Activated CD8-positive, alpha-beta memory T cell treated with anti-CD3 and anti-CD28 coated beads, Interleukin-2, amount 50 U/mL, for 48 hours (primary cell): ENCODE measurements at regions not wholly inside any gene's neighbourhood (a gene's known extent, or its start where the extent isn't known, plus 50 kb on each side); places are given as distances from the start of the nearest gene placed in this dataset.
"Not testable (repeated sequence)": the region's sequence is repeated elsewhere in the genome, so short reads cannot be mapped to it uniquely, and the experiment has no call there.

Experiments used
- DNase-seq: peaks from one replicate; pipeline ENCODE4 v3.0.0-alpha.2; 2020

DNA sequence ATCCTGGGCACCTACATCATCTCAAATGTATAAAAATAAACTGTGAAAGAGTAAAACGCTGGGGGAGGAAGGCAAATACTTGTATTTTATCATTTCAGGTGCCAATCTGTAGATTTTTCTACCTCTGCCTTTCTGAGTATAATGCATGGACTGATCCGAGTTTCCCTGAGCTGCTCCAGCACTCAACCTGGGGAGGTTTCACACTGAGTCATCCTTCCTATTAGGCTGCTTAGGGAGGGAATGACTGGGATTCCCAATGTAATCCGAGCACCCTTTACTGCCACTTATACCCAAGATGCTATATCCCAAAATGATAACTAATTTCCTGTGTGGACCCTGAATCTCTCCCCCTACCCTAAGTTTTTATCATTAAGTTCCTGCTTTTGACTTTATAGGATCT lies 126.6 kb downstream of the HNRNPD start:
- no peak for DNase-seq

DNA sequence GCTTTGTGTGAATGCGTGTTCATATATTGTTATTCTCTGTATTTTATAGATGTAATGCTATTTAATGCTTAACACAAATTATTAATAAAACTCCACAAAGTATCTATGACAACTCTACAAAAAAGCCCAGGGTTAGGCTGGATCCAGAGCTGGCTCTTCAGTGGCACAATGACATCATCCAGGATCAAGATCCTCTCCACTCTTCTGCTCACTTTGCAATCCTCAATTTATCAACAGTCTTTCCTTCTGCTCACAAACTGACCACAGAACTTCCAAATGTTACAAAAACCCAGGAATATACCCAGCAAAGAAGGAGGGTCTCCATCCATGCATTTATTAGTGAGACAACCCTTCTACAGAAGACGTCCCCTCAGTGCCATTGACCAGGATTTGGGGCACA lies 132.3 kb downstream of the HNRNPD start:
- no peak for DNase-seq

DNA sequence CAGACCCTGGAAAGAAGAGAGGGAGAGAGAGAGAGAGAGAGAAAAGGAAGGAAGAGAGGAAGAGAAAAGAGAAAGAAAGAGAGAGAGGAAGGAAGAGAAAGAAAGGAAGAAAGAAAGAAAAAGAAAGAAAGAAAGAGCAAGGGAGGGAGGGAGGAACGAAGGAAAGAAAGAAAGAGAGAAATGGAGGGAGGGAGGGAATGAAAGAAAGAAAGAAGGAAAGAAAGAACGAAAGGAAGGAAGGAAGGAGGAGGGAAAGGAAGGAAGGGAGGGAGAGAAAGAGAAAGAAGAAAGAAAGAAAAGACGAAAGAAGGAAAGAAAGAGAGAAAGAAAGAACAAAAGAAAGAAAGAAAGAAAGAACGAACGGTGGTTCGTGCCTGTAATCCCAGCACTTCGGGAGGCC lies 133.4 kb downstream of the HNRNPD start:
- no peak for DNase-seq

DNA sequence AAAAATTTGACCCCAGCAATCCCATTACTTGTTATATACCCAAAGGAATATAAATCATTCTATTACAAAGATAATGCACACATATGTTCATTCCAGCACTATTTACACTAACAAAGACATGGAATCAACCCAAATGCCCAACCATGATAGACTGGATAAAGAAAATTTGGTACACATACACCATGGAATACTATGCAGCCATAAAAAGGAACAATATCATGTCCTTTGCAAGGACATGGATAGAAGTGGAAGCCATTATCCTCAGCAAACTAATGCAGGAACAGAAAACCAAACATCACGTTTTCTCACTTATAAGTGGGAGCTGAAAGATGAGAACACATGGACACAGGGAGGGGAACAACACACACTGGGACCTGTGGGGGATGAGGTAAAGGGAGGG lies 136.6 kb downstream of the HNRNPD start:
- not testable (repeated sequence) for DNase-seq

DNA sequence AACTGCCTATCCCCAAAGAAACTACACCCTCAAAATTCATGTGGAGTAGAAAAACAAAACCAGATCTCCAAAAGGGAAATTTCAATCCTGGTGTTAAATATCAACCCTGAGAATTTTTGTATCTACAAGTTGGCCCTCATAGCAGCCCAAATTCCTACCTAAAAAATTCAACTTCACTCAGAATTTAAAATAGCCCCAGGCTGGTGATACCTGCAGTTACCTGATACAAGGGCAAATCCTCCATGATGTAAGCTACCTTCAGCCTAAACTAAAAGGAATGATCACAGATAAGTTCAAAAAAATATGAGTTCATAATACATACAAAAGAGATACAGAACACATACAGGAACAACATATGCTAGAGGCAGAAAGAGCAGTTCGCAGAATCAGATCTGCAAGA lies 138.4 kb downstream of the HNRNPD start:
- DNase-seq = no peak

- DNase-seq = no peak
Observed at GRCh38 chr4:82232891-82233290, 140.9 kb downstream of the HNRNPD start.

DNA sequence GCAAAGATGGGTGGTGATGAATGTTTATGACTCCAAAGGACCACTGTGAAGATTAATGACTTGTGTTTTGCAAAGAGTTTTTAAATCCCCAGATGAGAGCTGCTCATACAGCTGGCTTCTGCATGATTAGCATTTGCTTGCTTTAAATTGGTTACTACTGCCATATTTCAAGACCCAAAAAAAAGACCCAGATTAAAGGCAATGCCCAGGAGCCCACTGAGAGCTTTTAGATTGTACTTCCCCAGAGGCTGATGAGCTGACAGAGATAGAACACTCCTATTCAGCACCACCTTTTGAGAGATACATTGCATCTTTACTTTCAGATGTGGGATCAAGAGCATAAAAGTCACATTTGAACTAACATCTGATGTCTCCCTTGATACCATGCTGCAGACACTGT lies 142.0 kb downstream of the HNRNPD start:
- DNase-seq = no peak

- DNase-seq = no peak
Observed at GRCh38 chr4:82230306-82230705, 143.5 kb downstream of the HNRNPD start.

DNA sequence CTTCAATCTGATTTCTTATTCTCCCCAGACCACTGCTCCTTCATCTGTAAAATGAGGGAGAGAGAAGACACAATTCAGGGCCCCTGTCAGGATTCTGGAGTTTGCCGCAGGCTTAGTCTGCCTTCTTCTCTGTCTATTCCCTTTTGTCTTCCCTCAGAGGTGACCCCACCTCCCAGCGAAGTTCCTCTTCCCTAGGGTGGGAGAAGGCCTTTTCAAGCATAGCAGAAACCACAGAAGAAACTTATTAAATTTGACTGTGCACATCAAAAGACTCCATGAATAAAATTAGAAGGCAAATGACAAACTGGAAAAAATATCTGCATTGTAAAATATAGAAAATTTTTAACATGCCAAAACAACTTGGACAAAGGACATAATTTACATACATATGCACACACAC lies 148.8 kb downstream of the HNRNPD start:
- DNase-seq = no peak

DNA sequence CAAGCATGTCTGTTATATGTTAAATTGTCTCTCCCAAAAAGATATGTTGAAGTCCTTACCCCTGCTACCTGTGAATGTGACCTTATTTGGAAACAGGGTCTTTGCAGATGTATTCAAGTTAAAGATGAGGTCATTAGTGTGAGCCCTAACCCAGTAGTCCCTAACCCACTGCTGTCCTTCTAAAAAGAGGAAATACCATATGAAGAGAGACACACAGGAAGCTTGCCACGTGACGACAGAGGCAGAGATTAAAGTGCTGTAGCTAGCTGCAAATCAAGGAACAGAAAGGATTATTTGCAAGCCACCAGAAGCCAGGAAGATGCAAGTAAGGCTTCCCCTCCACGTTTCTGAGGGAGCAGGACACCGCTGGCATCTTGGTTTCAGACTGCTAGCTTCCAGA lies 150.1 kb downstream of the HNRNPD start:
- no peak for DNase-seq

DNA sequence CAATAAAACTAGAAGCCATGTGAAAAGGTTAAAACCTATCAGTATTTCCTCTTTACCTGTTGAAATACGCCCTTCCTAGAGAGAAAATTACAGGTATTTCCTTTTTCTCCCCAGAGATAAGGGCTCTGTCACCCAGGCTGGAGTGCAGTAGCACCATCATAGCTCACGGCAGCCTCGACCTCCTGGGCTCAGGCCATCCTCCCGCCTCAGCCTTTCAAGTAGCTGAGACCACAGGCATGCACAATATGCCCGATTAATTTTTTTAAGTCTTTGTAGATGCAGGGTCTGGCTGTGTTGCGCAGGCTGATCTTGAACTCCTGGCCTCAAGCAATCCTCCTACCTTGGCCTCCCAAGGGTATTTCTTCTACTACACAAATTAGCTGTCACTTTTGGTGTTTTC lies 154.4 kb downstream of the HNRNPD start:
- no peak for DNase-seq

- no peak for DNase-seq
Observed at GRCh38 chr4:82217986-82218715, 155.6 kb downstream of the HNRNPD start.

- no peak for DNase-seq
Observed at GRCh38 chr4:82216219-82216618, 157.6 kb downstream of the HNRNPD start.

DNA sequence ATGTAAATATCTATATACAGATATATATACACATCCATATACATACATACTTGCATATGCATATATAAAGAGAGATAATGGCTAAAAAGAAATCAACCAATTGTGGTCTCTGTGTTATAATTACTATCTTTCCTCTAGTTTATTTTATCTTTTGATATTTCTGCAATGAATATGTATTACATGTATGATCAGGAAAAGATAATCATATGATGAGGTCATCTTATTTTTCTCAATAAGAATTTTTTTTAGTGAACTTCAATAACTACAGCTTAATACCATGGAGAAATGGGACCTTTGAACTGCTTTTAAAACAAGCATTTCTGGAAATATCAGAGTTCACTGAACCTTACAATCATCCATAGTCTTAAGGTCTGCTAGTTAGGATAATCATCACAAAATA lies 158.0 kb downstream of the HNRNPD start:
- DNase-seq = no peak

DNA sequence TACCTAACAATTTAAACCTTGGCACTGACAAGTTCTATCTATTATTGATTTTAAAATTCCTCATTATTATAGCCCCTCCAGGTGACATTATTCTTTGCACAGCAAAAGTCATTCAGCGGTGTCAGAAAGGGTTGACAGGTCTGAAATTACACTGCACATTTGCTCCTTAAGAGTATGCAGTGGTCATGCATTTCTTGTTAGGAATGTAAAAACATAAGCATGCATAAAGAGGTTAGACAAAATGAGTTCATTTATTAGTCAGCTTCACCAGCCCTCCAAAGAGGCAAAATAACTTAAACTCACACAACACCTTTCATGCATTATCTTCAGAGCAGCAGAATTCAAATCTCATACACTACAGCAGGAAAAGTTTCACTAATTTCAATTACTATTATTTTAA lies 158.8 kb downstream of the HNRNPD start:
- DNase-seq = no peak

GRCh38 chr4:82213485-82214417 lies 160.0 kb downstream of the HNRNPD start:
- no peak for DNase-seq

DNA sequence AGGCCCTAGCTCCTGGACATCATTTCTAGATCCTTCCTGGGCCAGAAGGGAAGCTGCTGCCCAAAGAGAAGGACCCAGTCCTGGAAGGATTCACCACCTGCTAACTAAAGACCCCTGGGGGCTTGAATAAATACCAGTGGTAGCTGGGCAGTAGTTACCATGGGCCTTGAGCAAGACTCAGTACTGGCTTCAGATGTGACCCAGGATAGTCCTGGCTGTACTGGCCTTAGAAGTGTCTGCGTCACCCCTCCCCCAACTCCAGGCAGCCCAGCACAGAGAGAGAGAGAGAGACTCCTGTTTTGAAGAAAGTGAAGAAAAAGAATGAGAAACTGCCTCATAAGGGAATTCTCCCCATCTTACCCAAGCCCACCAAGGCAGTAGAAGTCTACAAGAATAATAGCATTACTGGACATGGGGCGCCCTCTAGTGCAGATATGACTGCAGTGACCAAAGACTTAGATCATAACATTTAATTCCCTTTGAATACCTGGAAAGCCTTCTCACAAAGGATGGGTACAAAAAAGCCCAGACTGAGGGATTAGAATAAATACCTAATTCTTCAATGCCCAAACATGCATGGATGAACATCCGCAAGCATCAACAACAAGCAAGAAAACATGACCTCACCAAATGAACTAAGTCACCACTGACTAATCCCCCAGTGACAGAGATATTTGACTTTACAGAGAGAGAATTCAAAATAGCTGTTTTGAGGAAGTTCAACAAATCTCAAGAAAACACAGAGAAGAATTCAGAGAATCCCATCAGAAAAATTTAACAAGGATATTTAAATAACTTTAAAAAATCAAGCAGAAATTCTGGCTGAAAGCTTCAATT lies 171.8 kb downstream of the HNRNPD start:
- DNase-seq = peak; percentile 59

- no peak for DNase-seq
Observed at GRCh38 chr4:82201303-82201702, 172.5 kb downstream of the HNRNPD start.

DNA sequence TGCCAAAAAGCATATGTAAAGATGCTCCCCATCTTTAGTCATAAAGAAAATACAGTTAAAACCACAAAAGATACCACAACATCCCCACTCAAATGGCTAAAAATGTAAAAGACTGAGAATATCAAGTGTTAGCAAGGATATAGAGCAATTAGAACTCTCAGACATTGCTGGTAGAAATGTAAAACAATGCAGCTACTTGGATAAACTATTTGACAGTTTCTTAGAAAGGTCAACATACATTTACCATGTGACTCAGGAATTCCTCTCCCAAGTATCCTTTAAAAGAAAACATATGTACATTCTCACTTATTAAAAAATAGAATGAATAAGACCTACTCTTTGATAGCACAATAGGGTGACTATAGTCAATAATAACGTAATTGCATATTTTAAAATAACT lies 173.7 kb downstream of the HNRNPD start:
- no peak for DNase-seq

DNA sequence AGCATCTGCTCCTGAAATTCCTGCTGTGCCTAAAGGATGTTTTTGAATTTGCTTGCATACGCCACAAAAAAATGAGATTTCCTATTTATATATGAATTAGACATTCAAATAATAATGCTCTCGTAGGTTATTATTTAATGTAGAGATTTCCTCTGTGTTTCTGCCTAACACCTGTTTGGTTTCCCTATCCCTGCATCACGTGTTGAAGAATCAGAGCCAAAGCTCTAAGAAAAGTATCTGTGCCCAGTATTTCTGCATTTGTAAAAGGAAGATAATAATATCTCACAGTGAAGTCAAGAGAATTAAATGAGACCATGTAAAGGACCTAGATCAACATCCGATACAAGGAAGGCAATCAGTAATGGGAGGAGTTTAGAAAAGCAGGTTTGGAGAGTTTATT lies 179.5 kb downstream of the HNRNPD start:
- no peak for DNase-seq

DNA sequence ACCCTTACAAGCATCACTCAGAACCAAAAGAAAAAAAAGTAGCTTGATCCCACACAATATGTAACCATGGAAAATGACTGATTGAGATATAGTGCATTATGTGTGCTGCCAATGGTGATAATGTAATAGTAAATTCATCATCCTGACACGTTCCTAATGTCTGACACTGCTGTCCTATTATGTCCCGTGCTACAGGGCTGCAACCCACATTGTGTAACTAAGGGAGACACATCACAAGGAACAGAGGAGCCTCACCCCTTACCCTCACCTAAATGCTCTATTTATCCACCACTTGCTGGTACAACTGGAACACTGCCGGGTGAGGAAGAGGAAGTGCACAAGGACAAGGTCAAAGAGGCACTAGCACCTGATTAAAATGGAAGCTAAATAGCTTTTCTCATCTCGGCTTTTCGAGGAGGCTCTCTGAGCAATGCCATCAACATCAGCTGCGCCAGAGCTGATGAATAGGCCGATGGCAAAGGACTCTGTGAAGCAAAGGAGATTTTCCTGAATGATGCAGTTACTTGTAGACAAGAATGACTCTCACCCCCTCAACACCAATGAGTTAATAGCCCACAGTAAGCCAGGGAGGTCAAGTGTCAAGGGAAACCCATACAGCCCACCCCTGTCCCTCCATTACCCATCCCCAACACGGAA lies 181.6 kb downstream of the HNRNPD start:
- DNase-seq = no peak

GRCh38 chr4:82181789-82182188 lies 192.0 kb downstream of the HNRNPD start:
- no peak for DNase-seq

DNA sequence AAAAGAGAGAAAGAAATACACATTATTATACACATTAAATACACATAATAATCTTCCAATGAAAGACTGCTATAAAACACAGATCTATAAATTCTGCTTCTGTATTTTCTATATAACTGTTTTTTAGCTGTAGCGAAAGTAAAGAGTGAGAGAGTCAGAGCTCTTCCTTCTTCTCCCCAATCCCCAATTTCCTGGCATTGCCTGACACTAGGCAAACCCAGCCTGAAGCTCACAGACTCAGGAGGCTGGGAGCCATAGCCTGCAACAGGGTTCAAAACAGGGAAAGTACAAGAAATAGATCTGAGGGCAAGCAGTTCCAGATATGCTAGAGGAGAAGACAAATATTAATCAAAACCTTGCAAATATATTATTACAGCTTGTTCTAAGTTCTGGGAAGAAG lies 201.6 kb downstream of the HNRNPD start:
- DNase-seq = no peak
